ENCODE measurements at regions not wholly inside any gene's neighbourhood (a gene's known extent, or its start where the extent isn't known, plus 50 kb on each side); places are given as distances from the start of the nearest gene placed in this dataset.
A peak's percentile ranks its signal among the peaks of the same experiment; 100 is the strongest.

DNA sequence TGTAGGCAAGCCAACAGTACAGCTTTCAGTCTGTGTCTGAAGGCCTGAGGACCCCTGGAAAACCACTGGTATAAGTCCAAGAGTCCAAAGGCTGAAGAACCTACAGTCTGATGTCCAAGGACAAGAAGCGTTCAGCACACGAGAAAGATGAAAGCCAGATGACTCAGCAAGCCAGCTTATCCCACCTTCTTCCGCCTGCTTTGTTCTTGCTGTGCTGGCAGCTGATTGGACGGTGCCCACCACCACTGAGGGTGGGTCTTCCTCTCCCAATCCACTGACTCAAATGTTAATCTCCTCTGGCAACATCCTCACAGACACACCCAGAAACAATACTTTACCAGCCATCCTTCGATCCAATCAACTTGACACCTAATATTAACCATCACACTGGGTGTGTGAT, 59.0 kb upstream of the PDZRN3 start:
- Histone ChIP-seq H3K9ac (ENCODE audit: extremely low read depth, insufficient read length, low read length) (no peak overlapping the region), H4K8ac (replicated peaks; ENCODE audit: insufficient read length, low read depth, low read length) (no peak overlapping the region), H2BK120ac (ENCODE audit: low read depth, low read length, poor library complexity, severe bottlenecking) (no peak overlapping the region), H2BK15ac (ENCODE audit: low read depth, low read length) (no peak overlapping the region), H3K4me2 (ENCODE audit: insufficient read depth, insufficient read length, low read length) (no peak overlapping the region), H2AFZ (ENCODE audit: low read length) (no peak overlapping the region), H3T11ph (ENCODE audit: low read length) (no peak overlapping the region), H4K5ac (ENCODE audit: insufficient read length, low read depth, low read length) (no peak overlapping the region), H3K4me1 (ENCODE audit: insufficient read depth, low read length) (peaks cover 7% of the 10 kb centered on the region; the same call in 1 of the 2 replicates), H3K23ac (ENCODE audit: insufficient read length, low read depth, low read length) (no peak overlapping the region), H3K4ac (ENCODE audit: low read depth, low read length) (no peak overlapping the region), H3K27me3 (ENCODE audit: insufficient read depth, low read length) (no peaks in the 10 kb centered on the region), H3K14ac (ENCODE audit: insufficient read depth, low read length) (no peak overlapping the region), H2AK5ac (ENCODE audit: insufficient read length, low read length) (no peak overlapping the region), H3K56ac (ENCODE audit: insufficient read length, low read depth, low read length) (no peak overlapping the region), H3K23me2 (ENCODE audit: insufficient read length, low read depth, low read length, poor library complexity, severe bottlenecking) (no peaks in the 10 kb centered on the region), H2BK20ac (ENCODE audit: low read depth, low read length, poor library complexity, severe bottlenecking) (no peak overlapping the region), H3K9me3 (ENCODE audit: control insufficient read depth, low read depth, low read length) (no peaks in the 10 kb centered on the region), H4K20me1 (ENCODE audit: control insufficient read depth, insufficient read depth, insufficient read length) (no peaks in the 10 kb centered on the region), H3K79me1 (ENCODE audit: insufficient read depth, low read depth, low read length, poor library complexity, severe bottlenecking) (no peaks in the 10 kb centered on the region), H3K18ac (ENCODE audit: insufficient read length, low read depth, low read length) (no peak overlapping the region), H4K91ac (ENCODE audit: insufficient read length, low read depth, low read length) (no peak overlapping the region), H3K27ac (ENCODE audit: insufficient read length, low read depth, low read length) (no peak overlapping the region), H2BK5ac (ENCODE audit: insufficient read length, low read length) (no peak overlapping the region), H2BK12ac (ENCODE audit: insufficient read length, low read depth, low read length) (no peak overlapping the region), H3K79me2 (ENCODE audit: insufficient read depth, low read length) (no peaks in the 10 kb centered on the region)
- no CpG with 5 or more reads among the region's 5 CpGs for WGBS (ENCODE audit: extremely low coverage, insufficient read length, low lambda C conversion rate)
- DNase-seq: peak; percentile 47
- TF ChIP-seq CTCF (conservative IDR thresholded peaks at IDR 0.05): no peak
- no peaks in the 10 kb centered on the region for H3K9me3 Mint-ChIP-seq
- H3K36me3 Mint-ChIP-seq (ENCODE audit: insufficient read depth in 1 of 3, low read depth in 3 of 3): no peaks in the 10 kb centered on the region
- peaks cover 44 to 46% of the 10 kb centered on the region in 2 experiments for H3K4me1 Mint-ChIP-seq
- no peaks in the 10 kb centered on the region for H3K27me3 Mint-ChIP-seq (ENCODE audit: low read depth)
- H3K4me3 Mint-ChIP-seq: no peak overlapping the region
- peak overlapping the region in 1 of 3 experiments; percentile 55; a peak in 2 of 7 replicates for H3K27ac Mint-ChIP-seq

Measured in H9 (cell line).